Adipose tissue (tissue), 3 donors: ENCODE measurements at regions not wholly inside any gene's neighbourhood (a gene's known extent, or its start where the extent isn't known, plus 50 kb on each side); places are given as distances from the start of the nearest gene placed in this dataset.

Source experiments
- H3K27ac ChIP-seq: one replicate; pipeline ENCODE4 v1.5.1; 2013; ENCODE audit warnings: low read depth, low read length
- WGBS, 3 donors: extraction: QIAGEN DNeasy Blood & Tissue Kit; methylation state at CpG; one replicate each; pipeline ENCODE4 v1.1.7; 2013; 5-methylcytosine and 5-hydroxymethylcytosine counted together
- donor health status: healthy with polysubstance abuse.
- donor health status: Bipolar disorder and iron deficiency.
- donor health status: healthy.

DNA sequence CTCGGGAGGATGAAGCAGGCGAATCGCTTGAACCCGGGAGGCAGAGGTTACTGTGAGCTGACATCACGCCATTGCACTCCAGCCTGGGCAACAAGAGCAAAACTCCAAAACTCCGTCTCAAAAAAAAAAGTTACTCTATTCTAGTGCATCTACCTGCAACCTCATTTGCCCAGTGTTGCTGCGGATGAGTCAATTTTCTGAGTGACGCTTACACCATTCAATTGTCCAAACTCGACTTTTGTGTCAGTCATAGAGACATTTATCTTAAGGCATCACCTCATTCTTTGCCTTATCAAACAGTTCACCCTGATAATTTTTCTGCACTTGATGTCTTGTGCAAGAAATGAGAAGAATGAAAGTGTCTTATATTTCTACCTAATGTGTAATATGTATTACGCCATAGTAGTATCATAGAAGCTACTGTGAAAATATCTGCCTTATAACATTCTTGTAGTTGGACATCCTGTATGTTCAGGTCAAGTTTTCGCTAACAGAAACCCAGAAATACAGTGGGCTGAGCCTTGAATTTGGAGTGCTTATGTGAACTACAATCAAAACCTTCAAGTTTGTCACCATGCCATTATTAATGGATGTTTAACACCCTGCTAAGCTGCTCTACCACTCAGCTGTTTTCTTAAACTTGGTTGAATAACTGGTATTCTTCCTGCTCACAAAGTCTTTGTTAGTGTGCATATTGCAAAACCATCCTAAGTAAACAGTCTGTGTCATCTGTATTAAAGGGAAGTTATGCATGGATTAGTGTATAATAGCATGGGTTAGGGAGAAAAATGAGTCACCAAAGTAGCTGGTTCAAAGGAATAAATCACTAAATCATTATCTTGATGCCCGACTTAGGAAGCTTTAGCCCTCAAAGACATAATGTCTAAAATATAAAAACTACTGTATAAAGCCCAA is 531.0 kb upstream of the NR2F2 start:
- no peak overlapping the region for H3K27ac ChIP-seq
- WGBS, 3 donors, result 82 to 95% (median 95%) methylated on average over 12 of the region's 12 CpGs

DNA sequence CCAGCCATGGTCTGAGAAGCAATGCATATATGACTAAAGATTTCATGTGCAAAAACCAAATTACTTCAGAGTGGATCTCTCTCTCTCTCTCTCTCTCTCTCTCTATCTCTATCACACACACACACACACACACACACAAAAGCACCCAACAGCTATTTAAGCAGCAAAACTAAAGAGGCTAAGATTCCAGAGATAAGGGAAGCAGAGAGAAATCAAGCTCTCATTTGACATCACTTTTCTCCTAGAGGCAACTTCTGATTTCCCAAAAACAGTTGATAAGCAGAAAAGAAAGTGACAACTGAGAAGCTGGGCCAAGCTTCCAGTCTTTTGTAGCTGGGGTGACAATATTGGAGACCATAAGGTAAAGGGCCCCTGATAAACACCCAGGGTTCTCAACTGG is 526.0 kb upstream of the NR2F2 start:
- H3K27ac ChIP-seq, result no peak overlapping the region

DNA sequence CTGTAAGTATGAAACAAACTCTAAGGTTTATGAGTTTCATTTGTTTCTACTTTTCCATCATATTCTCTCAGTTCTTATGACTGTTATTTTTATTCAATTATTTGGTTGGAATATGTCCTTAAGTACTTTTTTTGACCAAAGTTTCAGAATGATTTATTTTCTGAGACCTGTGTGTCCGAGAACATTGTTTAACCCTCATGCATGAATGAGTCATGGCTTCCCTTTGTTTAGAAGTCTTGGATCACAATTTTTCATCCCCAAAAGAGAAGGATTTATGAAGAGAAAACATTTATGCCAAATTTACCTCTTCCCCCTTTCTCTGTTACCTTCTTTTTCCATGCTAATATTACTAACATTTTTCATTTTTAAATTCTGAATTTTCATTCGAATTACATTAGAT is 518.0 kb upstream of the NR2F2 start:
- 51 to 72% (median 66%) methylated on average over 2 of the region's 2 CpGs for WGBS, 3 donors
- H3K27ac ChIP-seq, result no peak overlapping the region

DNA sequence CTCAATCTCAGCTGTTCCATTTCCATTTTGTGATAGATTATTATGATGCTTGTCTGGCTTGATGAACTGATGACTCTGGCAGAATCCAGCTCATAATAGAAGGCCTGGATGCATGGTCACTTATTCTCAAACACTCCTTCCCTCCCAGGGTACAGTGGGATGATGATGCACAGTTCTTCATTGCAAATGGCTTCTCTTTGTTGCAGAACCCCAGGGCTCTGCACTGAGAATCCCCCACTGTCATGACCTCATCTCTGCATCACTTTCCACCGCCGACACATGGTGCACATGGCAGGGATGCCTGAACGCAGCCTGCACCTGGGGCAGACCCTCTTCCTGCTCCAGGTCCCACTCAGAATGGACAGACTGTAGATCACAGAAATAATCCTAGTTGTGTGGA is 515.6 kb upstream of the NR2F2 start:
- 80 to 93% (median 89%) methylated on average over 3 of the region's 3 CpGs for WGBS, 3 donors
- H3K27ac ChIP-seq, result no peak overlapping the region

DNA sequence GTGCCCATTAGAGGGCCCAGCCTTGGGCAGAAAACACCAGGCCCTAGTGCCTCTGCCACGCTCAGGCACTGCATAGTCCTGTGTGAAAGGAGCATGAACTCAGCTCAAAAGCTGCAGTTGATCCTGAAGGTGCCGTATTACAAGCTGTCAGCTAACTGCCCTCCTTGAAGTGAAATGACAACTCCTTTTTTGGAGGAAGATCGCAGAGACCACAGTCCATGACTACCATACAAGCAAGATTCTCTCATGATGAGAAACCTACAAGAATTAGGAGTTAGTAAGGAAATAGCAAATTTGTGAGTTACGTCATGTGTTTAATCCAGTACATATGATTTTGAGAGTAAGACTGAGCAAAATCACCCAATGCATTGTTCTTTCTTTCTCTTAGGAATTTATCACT is 513.9 kb upstream of the NR2F2 start:
- H3K27ac ChIP-seq, result no peak overlapping the region
- WGBS, 3 donors, result 84 to 96% (median 93%) methylated on average over 4 of the region's 4 CpGs

DNA sequence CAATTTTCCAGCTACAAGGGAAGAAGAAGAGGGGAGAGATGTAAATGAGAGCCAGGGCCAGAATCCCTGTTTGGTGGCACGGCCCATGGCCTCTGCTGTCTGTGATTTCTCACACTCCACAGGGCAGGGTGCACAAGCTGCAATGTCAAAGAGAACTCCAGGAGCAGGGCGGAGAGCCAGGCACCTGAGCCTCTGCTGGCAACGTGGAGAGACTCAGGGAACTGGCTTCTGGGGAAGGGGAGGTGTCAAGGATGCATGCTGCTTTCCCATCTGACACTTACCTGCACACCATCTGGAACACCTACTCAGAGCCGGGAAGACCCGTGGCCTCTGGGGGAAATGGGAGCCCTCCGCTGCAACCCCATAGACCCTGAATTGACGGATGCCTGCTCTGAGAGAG is 507.5 kb upstream of the NR2F2 start:
- WGBS, 3 donors, result 70 to 83% (median 81%) methylated on average over 7 of the region's 7 CpGs
- H3K27ac ChIP-seq, result no peak overlapping the region

DNA sequence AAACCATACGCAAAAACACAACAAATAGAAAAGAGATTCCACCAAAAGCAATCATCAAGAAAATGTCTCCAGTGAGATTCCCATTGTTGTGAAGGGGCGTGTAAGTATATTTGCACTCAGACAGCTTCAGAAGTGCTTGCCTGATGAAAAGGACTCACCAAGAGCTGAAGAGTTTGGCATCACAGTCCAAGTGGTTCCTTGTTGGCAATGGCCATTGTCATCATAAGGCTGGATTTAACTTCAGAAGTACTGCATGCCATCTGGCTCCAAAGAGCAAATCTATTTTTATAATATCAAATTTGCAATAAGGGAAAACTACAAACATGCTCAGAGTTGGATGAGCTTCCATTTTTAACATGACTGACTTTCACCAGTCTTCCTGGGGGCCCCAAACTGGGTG is 505.3 kb upstream of the NR2F2 start:
- WGBS, 3 donors, result 79 to 94% (median 91%) methylated on average over 2 of the region's 2 CpGs
- no peak overlapping the region for H3K27ac ChIP-seq

DNA sequence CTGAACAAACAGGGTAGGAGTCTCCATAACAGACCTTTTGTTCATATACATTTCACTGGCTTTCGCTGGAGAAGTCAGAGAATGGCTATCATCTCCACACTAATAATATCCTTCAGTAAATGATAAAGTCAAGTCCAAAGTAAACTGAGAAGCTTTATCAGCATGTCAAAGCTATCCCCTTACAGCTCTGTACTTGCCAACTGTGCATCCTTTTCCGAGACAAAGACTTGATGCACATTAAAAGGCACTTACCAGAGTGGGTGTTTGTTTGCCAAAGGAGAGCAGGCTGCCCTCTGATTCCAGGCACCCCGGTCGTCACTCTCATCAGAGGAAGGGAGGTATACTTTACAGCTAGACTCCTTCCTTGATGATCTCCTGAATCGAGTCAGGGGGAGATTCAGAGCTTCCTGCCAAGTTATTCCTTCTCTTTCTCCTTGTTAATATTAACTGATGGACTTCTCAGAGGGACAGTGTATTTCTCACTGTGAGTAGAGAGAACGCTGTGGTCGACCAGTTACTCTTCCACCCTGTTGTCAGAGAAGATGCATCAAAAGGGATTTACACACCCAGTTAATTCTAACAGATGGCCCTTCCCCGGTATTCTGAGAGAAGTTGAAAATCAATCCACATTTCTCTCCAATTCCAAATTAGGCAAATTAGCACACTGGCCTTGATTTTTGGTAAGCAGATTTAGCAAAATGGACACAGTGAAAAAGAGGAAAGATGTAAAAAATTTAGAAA is 504.7 kb upstream of the NR2F2 start:
- 39 to 76% (median 72%) methylated on average over 8 of the region's 8 CpGs for WGBS, 3 donors
- H3K27ac ChIP-seq, result no peak overlapping the region

DNA sequence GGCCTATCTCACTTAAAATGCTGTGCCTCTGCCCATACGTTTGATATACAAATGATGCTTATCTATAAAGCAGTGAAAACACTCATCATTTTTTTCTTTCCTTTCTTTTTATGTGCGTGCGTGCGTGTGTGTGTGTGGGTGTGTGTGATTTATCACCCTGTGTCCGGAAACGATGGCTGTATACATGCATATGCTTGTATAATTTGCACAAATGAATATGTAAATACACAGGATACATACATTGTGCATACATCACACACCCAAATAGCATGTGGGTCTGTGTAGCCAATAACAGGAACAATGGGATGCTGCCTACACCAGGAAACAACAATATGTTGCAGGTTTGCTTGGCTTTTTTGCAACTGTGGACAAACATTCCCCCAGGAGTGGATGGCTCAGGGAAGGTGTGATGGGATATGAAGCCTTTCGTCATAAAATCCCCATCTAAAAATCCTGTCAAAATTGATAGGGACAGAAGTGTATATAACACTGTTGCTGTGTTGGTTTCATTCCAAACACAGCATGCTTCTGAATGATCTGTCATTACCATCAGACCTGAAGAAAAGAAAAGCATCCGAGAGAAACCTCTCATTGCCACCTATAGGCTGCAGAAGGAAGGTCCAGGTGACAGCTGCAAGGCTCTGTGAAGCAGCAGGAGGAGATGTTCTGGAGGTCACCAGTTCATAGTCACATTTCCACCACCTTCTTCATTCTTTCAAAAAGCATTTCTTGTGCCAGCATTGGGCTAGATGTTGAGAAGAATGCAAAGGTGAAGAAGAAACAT is 503.9 kb upstream of the NR2F2 start:
- H3K27ac ChIP-seq, result no peak overlapping the region
- 72 to 86% (median 76%) methylated on average over 8 of the region's 8 CpGs for WGBS, 3 donors

DNA sequence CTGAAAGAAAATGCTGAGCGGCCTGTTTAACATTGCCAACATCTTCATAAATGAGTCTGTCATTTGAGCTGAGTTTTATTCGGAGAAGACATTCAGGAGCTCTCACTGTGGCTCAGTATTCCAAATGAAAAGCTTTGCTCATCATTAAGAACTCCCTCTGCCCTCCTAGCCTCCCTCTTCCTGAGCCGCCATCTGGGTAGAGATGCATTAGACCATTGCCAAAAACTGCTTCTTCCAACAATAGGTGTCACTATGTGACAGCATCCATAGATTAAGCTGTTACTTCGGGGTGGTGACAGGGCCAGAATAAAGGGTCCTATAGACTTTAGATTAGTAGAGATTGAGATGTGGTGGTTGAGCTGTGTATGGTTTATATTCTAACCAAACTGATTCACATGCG is 501.4 kb upstream of the NR2F2 start:
- 80 to 88% (median 87%) methylated on average over 5 of the region's 5 CpGs for WGBS, 3 donors
- no peak overlapping the region for H3K27ac ChIP-seq

DNA sequence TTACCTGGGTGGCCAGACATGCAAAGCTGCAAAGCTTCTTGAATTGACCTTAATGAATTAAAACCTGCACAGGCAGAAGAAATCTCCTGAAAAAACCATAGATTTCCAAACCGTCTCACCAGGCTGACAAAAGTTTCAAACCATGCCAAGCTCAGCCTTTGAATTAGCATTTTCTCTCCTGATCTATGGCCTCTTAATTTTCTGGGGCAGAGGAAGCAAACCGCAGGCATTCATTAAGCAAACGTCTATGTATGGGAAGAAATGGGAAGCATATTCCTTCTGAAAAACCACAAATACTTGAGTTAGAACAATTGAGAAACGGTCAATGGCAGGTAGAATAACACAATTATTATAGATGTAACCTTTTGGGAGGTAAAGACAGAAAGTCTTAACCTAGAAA is 500.2 kb upstream of the NR2F2 start:
- WGBS, 3 donors, result 65 to 76% (median 69%) methylated on average over 4 of the region's 4 CpGs
- H3K27ac ChIP-seq, result no peak overlapping the region

DNA sequence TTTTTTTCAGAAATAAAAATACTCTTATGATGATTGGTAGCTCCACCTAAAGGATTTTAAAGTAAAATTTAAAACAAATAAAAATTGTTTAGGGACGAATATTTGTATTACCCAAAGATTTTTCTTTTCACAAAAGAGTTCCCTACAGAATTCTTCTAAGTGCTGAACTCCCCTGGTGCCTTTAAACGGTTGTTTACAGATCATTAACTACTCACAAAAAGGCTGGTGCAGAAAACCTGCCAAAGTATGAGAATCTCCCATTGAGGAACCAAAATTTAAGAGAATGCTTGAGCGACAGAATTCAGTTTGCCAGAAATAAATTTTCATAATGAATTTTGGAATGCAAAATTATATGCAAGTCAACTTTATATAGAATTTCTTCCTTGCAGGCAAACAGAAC is 497.8 kb upstream of the NR2F2 start:
- no peak overlapping the region for H3K27ac ChIP-seq
- WGBS, 3 donors, result 55 to 81% (median 76%) methylated on average over 3 of the region's 3 CpGs

DNA sequence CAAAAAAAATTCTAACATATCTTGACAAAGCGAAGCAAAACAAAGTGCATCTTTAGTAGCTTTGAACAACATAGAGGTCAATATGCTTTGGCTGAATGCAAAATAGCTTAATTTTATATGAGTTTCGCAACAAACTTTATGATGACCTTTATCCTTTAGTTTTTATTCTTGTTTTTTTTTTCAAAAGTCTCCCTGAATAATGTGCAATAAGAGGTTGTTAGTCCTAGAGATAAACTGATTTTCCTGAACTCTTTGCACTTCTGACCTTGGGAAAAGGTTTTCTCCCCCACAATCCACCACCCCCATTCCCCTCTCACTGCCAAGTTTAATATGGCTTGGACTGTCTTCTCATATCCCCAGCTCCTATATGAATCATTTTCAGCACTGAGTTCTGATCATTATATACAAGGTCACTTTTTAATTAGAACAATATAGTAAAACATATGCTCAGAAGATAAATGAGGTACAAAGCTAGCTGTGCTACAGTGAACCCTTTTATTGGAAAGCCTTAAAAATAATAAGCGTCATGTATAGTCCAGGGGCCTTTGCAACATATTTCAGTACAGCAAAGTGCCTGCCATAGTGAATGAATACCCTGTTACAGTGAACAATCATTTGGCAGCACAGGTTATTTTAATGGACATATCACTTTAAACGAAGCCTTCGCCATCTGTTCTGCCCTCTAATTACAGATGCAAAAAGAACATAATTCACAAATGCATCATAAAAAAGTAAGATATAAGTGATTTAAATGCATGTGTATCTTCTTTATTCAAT is 496.3 kb upstream of the NR2F2 start:
- H3K27ac ChIP-seq, result no peak overlapping the region
- WGBS, 3 donors, result 87 to 92% (median 90%) methylated on average over 5 of the region's 5 CpGs

DNA sequence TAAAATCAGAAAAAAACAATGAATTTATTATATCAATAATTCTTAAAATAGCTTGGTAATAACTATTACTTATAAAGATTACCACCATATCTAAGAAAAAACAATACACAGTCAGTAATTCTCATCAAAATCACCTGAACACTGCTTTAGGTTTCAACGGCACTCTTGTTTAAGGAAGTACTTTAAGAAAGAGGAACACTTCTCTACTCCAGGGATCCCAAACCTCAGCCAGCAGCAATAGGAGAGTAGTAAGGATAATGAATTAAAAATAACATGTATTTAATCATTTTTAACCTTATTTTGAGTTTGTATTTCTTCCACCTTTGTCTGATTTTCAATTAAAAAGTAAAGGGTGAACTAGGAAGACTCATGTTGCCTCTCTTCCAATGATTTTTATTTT is 494.0 kb upstream of the NR2F2 start:
- 55 to 77% (median 64%) methylated on average over 1 of the region's 1 CpG for WGBS, 3 donors
- H3K27ac ChIP-seq, result no peak overlapping the region

DNA sequence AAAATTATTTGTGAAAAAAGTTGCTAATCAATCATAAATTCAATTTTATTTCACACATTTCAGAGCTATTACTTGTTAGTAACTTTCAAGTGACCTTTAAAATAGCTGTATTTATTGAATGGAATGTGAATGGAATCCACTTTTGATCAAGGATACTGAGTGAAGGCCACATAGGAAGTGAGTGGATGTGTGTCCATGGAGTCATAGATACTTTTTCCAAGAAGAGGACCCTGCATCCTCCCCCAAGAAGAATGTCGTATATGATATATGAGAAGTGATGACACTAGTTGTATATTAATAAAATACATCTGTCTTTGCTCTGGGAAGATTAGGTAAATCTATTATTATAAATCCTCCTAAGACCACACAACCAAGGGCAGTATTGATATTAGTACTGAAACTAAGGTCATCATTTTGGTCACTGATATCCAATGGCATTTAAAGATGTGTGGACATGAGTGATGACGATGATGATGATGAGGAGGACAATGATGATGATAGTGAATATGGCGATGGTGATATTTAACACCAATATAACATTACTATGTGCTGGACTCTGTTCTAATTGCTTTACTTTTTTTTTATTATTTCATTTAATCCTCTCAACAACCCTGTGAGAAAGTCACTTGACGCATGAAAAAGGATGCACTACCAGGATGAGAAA is 493.0 kb upstream of the NR2F2 start:
- WGBS, 3 donors, result 88 to 98% (median 94%) methylated on average over 4 of the region's 4 CpGs
- no peak overlapping the region for H3K27ac ChIP-seq

DNA sequence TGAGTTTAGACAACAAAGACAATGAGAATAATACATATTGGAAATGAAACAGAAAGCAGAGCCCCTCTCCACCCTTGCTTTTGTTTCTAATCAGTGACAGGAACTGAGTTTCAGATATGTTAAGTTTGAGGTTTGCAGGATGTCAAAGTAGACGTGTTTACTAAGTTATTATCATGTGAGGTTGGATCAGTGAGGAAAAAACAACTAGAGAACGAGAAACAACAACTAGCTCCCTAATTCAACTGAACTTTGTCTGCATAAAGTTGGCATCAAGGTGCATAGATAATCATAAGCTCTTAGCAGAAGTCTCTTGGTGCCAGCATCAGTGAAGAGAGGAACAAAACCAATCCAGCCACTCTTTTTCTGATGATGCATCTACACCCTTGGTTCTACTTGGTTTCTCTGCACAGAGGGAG is 491.1 kb upstream of the NR2F2 start:
- 33 to 48% (median 38%) methylated on average over 2 of the region's 2 CpGs for WGBS, 3 donors
- no peak overlapping the region for H3K27ac ChIP-seq

DNA sequence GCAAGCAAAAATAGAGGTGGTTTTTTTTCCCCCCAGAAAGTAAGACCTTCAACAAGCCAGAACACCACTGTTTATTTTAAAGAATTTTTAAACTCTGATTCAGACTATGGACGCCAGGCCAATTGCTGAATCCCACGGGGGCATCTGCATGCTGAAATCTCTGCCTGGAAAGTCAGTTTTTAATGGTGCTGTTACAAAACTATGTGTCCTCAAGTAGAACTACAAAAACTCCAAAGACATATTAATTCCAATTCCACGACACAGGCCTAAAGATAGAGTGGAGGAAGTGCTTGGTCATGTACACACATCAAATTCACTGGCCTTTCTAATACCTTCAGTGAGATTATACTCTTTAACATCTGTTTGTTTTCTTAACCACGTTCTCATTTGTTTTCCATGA is 490.5 kb upstream of the NR2F2 start:
- no peak overlapping the region for H3K27ac ChIP-seq
- 60 to 63% (median 61%) methylated on average over 4 of the region's 4 CpGs for WGBS, 3 donors

DNA sequence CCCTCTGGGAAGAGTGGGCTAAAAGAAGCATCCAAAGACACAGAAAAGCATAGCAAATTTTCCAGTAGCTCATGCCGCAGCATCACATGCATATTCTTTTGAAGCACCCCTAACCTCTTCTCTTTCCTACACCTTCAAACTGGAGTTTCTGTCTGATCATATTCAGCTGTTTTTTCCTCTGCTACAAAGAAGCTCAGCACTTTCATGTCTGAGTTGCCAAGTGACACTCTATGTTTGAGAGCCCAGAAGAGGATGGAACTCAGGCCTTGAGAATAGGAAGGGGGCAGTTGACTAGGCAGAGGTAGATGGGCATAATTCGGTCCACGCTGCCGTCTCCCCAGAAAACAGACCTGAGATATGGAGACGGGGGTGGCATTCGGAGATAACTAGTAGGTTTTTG is 489.6 kb upstream of the NR2F2 start:
- H3K27ac ChIP-seq, result no peak overlapping the region
- 89 to 96% (median 94%) methylated on average over 6 of the region's 6 CpGs for WGBS, 3 donors
